ENCODE measurements at regions not wholly inside any gene's neighbourhood (a gene's known extent, or its start where the extent isn't known, plus 50 kb on each side); places are given as distances from the start of the nearest gene placed in this dataset.
A peak's percentile ranks its signal among the peaks of the same experiment; 100 is the strongest.

GRCh38 chr18:26656944-26657536, 108.7 kb upstream of the KCTD1 start:
- TF ChIP-seq ZNF274 (IDR thresholded peaks at IDR 0.05; ENCODE audit: low read depth, low read length), result no peak
- H3K4me3 ChIP-seq (ENCODE audit: low read length), result peak overlapping the region; percentile 67

- H3K4me3 ChIP-seq (ENCODE audit: low read length), result peak overlapping the region; percentile 67
- TF ChIP-seq ZNF274 (IDR thresholded peaks at IDR 0.05; ENCODE audit: low read depth, low read length), result no peak
Observed at GRCh38 chr18:26656431-26656943, 108.1 kb upstream of the KCTD1 start.

- H3K4me3 ChIP-seq (ENCODE audit: low read length), result peak overlapping the region; percentile 67
- TF ChIP-seq ZNF274 (IDR thresholded peaks at IDR 0.05; ENCODE audit: low read depth, low read length), result no peak
Observed at GRCh38 chr18:26655525-26656430, 107.4 kb upstream of the KCTD1 start.

- no peak overlapping the region for H3K4me3 ChIP-seq (ENCODE audit: low read length)
- no peak for TF ChIP-seq ZNF274 (IDR thresholded peaks at IDR 0.05; ENCODE audit: low read depth, low read length)
Observed at GRCh38 chr18:26654616-26655524, 106.5 kb upstream of the KCTD1 start.

GRCh38 chr18:26653943-26654615, 105.7 kb upstream of the KCTD1 start:
- no peak overlapping the region for H3K4me3 ChIP-seq (ENCODE audit: low read length)
- no peak for TF ChIP-seq ZNF274 (IDR thresholded peaks at IDR 0.05; ENCODE audit: low read depth, low read length)

- no peak overlapping the region for H3K4me3 ChIP-seq (ENCODE audit: low read length)
- no peak for TF ChIP-seq ZNF274 (IDR thresholded peaks at IDR 0.05; ENCODE audit: low read depth, low read length)
Observed at GRCh38 chr18:26652501-26652900, 104.1 kb upstream of the KCTD1 start.

GRCh38 chr18:26650310-26651268, 102.2 kb upstream of the KCTD1 start:
- H3K4me3 ChIP-seq (ENCODE audit: low read length), result no peak overlapping the region
- TF ChIP-seq ZNF274 (IDR thresholded peaks at IDR 0.05; ENCODE audit: low read depth, low read length), result no peak

GRCh38 chr18:26649193-26649543, 100.8 kb upstream of the KCTD1 start:
- no peak overlapping the region for H3K4me3 ChIP-seq (ENCODE audit: low read length)
- no peak for TF ChIP-seq ZNF274 (IDR thresholded peaks at IDR 0.05; ENCODE audit: low read depth, low read length)

GRCh38 chr18:26648509-26649192, 100.3 kb upstream of the KCTD1 start:
- no peak overlapping the region for H3K4me3 ChIP-seq (ENCODE audit: low read length)
- no peak for TF ChIP-seq ZNF274 (IDR thresholded peaks at IDR 0.05; ENCODE audit: low read depth, low read length)

GRCh38 chr18:26646901-26647300, 98.5 kb upstream of the KCTD1 start:
- no peak overlapping the region for H3K4me3 ChIP-seq (ENCODE audit: low read length)
- no peak for TF ChIP-seq ZNF274 (IDR thresholded peaks at IDR 0.05; ENCODE audit: low read depth, low read length)

- no peak overlapping the region for H3K4me3 ChIP-seq (ENCODE audit: low read length)
- no peak for TF ChIP-seq ZNF274 (IDR thresholded peaks at IDR 0.05; ENCODE audit: low read depth, low read length)
Observed at GRCh38 chr18:26642440-26643348, 94.3 kb upstream of the KCTD1 start.
